ENCODE measurements at regions not wholly inside any gene's neighbourhood (a gene's known extent, or its start where the extent isn't known, plus 50 kb on each side); places are given as distances from the start of the nearest gene placed in this dataset.

DNA sequence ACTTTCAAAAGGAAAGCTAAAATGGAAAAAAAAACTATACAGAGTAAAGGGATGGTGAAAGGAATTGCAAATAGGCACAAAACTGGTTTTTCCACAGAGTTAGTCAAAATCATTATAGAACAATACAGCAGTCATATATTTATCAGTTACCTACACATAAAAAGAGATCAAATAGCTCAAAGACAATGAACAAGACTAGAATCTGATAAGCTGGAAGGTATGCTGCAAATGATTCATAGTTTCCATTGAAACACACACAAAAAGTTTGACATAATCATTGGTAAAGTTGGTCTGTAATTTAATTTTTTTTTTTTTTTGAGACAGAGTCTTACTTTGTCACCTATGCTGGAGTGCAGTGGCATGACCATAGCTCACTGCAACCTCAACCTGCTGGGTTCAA lies 92.4 kb upstream of the SGCE start:
- intact Hi-C loops (cut with micrococcal nuclease) (no loop called here), dilution Hi-C loops (cut with MboI; ENCODE audit: extremely low pct_ligation_motif_present, low sequenced_read_pairs) (no loop called here)
- POLR2A ChIA-PET, result no interaction called here
- CTCF ChIA-PET, result interaction anchor here (1.0 kb wide), 2 partner anchors 11 to 36 kb away, joined by 3 to 4 read pairs; no protein-coding TSS in a partner anchor
- Histone ChIP-seq H3K27me3 (ENCODE audit: control insufficient read depth in 2 of 2, insufficient read depth in 2 of 2, low read length in 2 of 2) (no peaks in the 10 kb centered on the region), H3K79me2 (ENCODE audit: control insufficient read depth, insufficient read depth, low read length) (no peaks in the 10 kb centered on the region), H3K4me1 (ENCODE audit: control insufficient read depth, extremely low read depth, insufficient read depth, low read length) (no peaks in the 10 kb centered on the region), H4K20me1 (replicated peaks; ENCODE audit: control insufficient read depth, extremely low read depth, insufficient read depth, low read length) (no peaks in the 10 kb centered on the region), H3K4me2 (ENCODE audit: insufficient read depth, low read length) (no peak overlapping the region), H3K27ac (ENCODE audit: insufficient read depth, low read depth, low read length) (no peak overlapping the region), H3K4me3 (replicated peaks in 1 of 3; ENCODE audit: insufficient read depth in 1 of 3, low read depth in 1 of 3, low read length in 3 of 3) (no peak overlapping the region), H3K9me1 (replicated peaks; ENCODE audit: control insufficient read depth, extremely low read depth, insufficient read depth, low read length) (no peaks in the 10 kb centered on the region), H3K36me3 (ENCODE audit: control insufficient read depth in 2 of 2, extremely low read depth in 1 of 2, insufficient read depth in 2 of 2, low read length in 2 of 2) (no peaks in the 10 kb centered on the region), H3K9ac (replicated peaks; ENCODE audit: extremely low read depth, insufficient read depth, low read length) (no peak overlapping the region), H2AFZ (ENCODE audit: low read depth, low read length) (no peak overlapping the region), H3K9me3 (replicated peaks; ENCODE audit: control insufficient read depth, insufficient read depth, low read length) (no peaks in the 10 kb centered on the region)
- FAIRE-seq (no peak), DNase-seq (ENCODE audit: low read depth, low spot score) (no peak)
- TF ChIP-seq, protein P1, sequence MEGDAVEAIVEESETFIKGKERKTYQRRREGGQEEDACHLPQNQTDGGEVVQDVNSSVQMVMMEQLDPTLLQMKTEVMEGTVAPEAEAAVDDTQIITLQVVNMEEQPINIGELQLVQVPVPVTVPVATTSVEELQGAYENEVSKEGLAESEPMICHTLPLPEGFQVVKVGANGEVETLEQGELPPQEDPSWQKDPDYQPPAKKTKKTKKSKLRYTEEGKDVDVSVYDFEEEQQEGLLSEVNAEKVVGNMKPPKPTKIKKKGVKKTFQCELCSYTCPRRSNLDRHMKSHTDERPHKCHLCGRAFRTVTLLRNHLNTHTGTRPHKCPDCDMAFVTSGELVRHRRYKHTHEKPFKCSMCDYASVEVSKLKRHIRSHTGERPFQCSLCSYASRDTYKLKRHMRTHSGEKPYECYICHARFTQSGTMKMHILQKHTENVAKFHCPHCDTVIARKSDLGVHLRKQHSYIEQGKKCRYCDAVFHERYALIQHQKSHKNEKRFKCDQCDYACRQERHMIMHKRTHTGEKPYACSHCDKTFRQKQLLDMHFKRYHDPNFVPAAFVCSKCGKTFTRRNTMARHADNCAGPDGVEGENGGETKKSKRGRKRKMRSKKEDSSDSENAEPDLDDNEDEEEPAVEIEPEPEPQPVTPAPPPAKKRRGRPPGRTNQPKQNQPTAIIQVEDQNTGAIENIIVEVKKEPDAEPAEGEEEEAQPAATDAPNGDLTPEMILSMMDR (IDR thresholded peaks at IDR 0.05; ENCODE audit: extremely low read depth in 1 of 2, insufficient read depth in 1 of 2, low read depth in 1 of 2, low read length in 2 of 2), result no peak
- no peak for TF ChIP-seq POLR2A (IDR thresholded peaks at IDR 0.05; ENCODE audit: low read depth, low read length)
- TF ChIP-seq MYC (IDR thresholded peaks at IDR 0.05; ENCODE audit: low read depth, low read length), result no peak
- no TSS peak for BruUV-seq (replicated peaks)

DNA sequence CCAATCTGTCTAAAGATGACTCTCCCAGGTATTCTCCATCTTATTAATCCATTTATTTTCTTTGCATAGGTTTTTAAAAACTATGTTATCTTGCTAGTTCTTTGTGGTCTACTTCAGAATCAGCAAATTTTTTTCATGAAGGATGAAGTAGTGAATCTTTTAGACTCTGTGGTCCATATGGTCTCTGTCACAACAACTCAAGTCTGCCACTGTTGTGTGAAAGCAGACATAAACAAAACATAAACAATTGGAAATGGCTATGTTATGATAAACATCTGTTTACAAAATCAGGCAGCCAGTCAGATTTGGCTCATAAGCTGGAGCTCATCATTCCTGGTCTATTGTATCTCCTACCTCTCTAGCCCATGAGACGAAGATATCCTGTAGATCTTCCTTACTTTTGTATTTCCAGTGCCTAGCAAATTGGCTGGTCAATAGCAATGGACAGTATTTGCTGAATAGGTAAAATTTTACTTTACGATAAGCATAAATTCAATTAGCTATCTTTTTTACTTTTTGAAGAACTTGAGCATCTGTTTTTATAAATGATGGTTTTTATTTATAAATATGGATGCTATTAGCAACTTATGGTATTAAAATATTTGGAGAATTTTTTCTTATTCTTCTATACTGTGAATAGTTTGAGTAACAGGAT lies 104.6 kb upstream of the SGCE start:
- Histone ChIP-seq H3K9ac (replicated peaks; ENCODE audit: extremely low read depth, insufficient read depth, low read length) (no peak overlapping the region), H3K27me3 (ENCODE audit: control insufficient read depth in 2 of 2, insufficient read depth in 2 of 2, low read length in 2 of 2) (no peaks in the 10 kb centered on the region), H3K9me3 (replicated peaks; ENCODE audit: control insufficient read depth, insufficient read depth, low read length) (no peaks in the 10 kb centered on the region), H3K36me3 (ENCODE audit: control insufficient read depth in 2 of 2, extremely low read depth in 1 of 2, insufficient read depth in 2 of 2, low read length in 2 of 2) (no peaks in the 10 kb centered on the region), H2AFZ (ENCODE audit: low read depth, low read length) (no peak overlapping the region), H3K4me2 (ENCODE audit: insufficient read depth, low read length) (no peak overlapping the region), H3K27ac (ENCODE audit: insufficient read depth, low read depth, low read length) (no peak overlapping the region), H3K79me2 (ENCODE audit: control insufficient read depth, insufficient read depth, low read length) (no peaks in the 10 kb centered on the region), H4K20me1 (replicated peaks; ENCODE audit: control insufficient read depth, extremely low read depth, insufficient read depth, low read length) (no peaks in the 10 kb centered on the region), H3K9me1 (replicated peaks; ENCODE audit: control insufficient read depth, extremely low read depth, insufficient read depth, low read length) (no peaks in the 10 kb centered on the region), H3K4me3 (replicated peaks in 1 of 3; ENCODE audit: insufficient read depth in 1 of 3, low read depth in 1 of 3, low read length in 3 of 3) (no peak overlapping the region), H3K4me1 (ENCODE audit: control insufficient read depth, extremely low read depth, insufficient read depth, low read length) (no peaks in the 10 kb centered on the region)
- ChIA-PET CTCF (no interaction called here), POLR2A (no interaction called here)
- no peak for FAIRE-seq
- intact Hi-C loops (cut with micrococcal nuclease) (no loop called here), dilution Hi-C loops (cut with MboI; ENCODE audit: extremely low pct_ligation_motif_present, low sequenced_read_pairs) (no loop called here)
- BruUV-seq (replicated peaks), result no TSS peak
- DNase-seq (ENCODE audit: low read depth, low spot score), result no peak
- TF ChIP-seq, protein P1 (IDR thresholded peaks at IDR 0.05; ENCODE audit: extremely low read depth in 1 of 2, insufficient read depth in 1 of 2, low read depth in 1 of 2, low read length in 2 of 2), result no peak
- TF ChIP-seq GATA2 (IDR thresholded peaks at IDR 0.05; ENCODE audit: insufficient read depth, insufficient read length, low read depth, low read length) (no peak), EZH2 (IDR thresholded peaks at IDR 0.05; ENCODE audit: borderline replicate concordance, low read depth, low read length, severe bottlenecking) (no peak), POLR2AphosphoS5 (IDR thresholded peaks at IDR 0.05; ENCODE audit: insufficient read depth, low read depth, low read length) (no peak), FOS (IDR thresholded peaks at IDR 0.05; ENCODE audit: borderline replicate concordance, insufficient read depth, low read length) (no peak), MYC (IDR thresholded peaks at IDR 0.05; ENCODE audit: low read depth, low read length) (no peak), POLR2A (IDR thresholded peaks at IDR 0.05; ENCODE audit: low read depth, low read length) (no peak), JUN (IDR thresholded peaks at IDR 0.05; ENCODE audit: borderline replicate concordance, insufficient read depth, insufficient read length, low read depth) (no peak)
- TF ChIP-seq, protein P2, sequence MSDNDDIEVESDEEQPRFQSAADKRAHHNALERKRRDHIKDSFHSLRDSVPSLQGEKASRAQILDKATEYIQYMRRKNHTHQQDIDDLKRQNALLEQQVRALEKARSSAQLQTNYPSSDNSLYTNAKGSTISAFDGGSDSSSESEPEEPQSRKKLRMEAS (IDR thresholded peaks at IDR 0.05; ENCODE audit: insufficient read depth, insufficient read length), result no peak
